8988T (cell line): ENCODE measurements at regions not wholly inside any gene's neighbourhood (a gene's known extent, or its start where the extent isn't known, plus 50 kb on each side); places are given as distances from the start of the nearest gene placed in this dataset.
"Not testable (repeated sequence)": the region's sequence is repeated elsewhere in the genome, so short reads cannot be mapped to it uniquely, and the experiment has no call there.

ENCODE experiments used
- DNase-seq: peaks from one replicate; pipeline ENCODE4 v3.0.0; 2011

DNA sequence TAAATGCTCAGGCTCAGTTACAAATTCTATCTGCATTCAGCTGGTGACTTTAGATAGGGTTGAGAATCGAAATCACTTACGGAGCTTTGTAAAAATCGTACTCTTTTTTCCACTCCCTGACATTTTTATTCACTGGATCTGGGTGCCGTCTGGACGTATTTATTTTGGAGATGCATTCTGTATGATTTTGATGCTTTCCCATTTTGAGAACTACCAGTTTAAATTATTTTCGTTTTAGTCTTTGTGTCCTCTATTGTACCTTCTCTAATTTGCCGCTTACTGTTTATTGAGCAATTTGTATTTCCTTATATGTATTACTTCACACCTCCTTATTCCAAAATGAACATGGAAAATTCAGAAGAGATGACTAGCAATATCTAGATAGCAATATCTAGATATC, 96.2 kb downstream of the FASLG start:
- DNase-seq: no peak

- DNase-seq: no peak
Observed at GRCh38 chr1:172756024-172756423, 97.1 kb downstream of the FASLG start.

DNA sequence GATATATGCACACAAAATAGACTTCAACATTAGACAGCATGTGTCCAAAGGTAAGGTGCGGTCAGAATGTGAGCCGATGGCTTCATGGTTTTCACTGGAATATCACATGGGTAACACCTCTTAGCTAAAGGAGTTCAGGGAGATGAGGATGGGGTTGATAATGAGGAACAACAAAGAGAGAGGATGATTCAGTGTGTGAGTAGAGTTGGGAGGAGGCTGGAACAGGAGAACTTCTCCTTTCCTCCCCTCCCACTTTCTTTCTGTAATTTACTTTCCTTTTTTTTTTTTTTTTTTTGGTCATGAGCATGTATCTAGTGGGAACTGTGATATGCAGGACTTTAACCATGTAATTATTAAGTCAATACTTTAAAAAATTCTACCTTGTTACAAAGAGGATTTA, 99.4 kb downstream of the FASLG start:
- no peak for DNase-seq

- no peak for DNase-seq
Observed at GRCh38 chr1:172760121-172760520, 101.2 kb downstream of the FASLG start.

GRCh38 chr1:172761581-172762486, 102.9 kb downstream of the FASLG start:
- DNase-seq: no peak

DNA sequence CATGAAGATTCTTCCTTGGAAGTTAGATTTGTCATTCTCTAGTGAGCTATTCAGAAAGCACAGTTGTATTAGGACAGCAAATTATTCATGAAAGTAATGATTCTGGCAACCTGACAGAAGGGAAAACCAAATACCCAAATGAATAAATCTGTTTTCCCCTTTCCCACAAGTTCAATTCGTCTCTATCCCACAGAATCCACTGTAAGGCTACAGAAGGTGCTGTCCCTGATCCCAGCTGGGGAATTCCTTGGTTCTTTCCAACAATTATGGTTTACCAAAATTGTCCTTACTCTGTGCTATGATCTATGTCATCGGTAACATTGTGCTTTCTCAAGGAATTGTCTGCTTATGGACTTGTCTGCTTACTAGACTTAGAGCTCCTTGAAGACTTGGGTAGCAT, 104.2 kb downstream of the FASLG start:
- no peak for DNase-seq

GRCh38 chr1:172764378-172764777, 105.5 kb downstream of the FASLG start:
- DNase-seq: no peak

- no peak for DNase-seq
Observed at GRCh38 chr1:172766462-172766861, 107.6 kb downstream of the FASLG start.

- no peak for DNase-seq
Observed at GRCh38 chr1:172770071-172770470, 111.2 kb downstream of the FASLG start.

GRCh38 chr1:172774561-172774960, 115.7 kb downstream of the FASLG start:
- DNase-seq: no peak

DNA sequence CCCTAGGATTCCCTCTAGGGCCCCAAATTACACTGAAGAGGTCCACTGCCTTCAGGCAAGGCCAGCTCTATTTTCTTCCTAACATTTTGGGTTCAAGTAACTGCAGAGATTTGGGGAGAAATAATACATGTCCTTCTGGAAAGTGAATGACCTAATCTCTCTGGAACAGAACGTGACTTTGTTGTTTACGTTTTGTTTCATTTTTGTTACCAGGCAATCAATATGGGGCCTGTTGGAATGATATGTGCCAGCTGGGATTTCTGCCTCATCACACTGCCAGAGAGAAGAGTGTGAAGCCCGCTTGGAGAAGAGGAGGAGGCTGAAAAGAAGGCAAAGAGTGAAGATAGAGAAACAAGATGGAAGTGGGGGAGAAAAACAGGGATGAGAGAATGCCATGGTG, 116.7 kb downstream of the FASLG start:
- DNase-seq: no peak

DNA sequence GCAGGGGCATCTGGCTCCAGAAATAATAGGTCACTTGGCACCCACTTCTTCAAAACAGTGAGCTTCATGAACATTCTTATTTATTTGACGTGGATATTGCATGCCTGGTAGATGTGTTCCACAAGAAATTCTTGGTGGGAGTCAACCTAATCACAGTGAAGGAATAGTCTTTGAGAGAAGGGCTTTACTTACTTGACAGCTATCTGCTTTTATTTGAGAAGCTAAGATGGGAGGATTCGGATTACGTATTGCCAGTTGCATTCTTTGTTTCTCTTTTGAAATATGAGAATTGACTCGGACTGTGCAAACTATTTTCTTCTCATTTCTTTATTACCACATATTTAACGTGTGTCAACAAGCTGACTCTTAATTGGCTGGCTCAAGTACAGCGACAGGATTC, 117.2 kb downstream of the FASLG start:
- no peak for DNase-seq

DNA sequence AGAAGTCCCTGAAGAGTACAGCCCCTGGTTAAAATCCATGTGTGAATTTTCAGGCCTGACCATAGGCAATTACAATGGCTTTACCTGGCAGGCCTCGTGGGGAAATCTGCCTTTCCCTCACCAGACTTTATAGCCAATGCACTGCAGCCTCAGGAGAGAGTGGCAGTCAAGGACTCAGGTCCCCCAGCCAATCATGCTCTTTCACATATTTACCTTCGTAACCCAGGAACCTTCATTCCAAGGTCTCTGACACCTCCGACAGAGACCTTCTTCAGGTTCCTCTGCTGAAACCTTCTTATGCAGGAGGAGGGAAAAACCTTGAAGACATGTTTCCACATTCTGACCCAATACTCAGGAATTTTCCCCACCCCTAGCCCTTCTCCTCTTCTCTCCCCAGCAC, 118.9 kb downstream of the FASLG start:
- DNase-seq: no peak

GRCh38 chr1:172778456-172779455, 119.9 kb downstream of the FASLG start:
- no peak for DNase-seq

DNA sequence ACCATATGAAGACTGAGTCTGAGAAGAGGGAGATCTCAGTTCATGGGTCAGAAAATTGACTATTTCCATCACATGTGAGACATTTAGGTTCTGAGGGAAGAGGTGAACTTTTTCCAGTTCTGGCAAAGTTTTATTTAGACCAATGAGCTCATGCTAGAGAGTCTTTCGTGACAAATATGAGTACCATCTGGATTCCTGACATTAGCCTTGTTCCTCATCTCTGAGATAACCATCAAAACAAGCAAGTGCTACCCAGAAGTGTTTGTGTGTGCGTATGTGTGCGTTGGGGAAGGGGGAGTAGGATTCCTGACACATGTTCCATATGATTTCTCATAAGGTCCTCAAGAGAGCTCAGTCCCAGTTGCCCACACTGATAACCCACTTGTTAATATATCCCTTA, 120.6 kb downstream of the FASLG start:
- no peak for DNase-seq

DNA sequence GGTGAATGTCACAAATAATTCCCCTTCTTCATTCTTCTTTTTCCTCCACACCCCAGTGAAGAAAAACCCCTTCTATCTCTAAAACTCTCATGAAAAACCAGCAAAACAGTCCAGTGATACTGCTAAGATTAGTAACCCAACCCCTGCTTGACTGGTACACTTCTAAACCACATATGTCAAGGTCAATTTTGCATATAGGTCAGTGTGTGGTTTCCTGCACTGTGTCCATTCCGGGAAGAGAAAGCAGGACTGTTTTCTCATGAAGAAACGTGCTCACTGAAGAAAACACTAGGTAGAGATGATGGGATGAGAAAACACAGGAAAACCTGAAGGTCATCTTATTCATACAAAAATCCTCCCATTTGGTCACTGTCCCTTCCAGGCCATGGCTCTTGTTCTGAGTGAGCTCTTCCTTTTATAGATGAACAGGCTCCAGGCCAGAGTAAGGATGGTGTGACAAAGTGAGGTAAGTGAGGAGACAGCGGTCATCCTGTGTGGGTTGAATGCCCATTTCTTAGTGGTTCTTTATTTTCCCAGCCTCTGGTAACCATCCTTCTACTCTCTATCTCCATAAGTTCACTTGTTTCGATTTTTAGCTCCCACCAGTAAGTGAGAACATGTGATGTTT, 122.7 kb downstream of the FASLG start:
- DNase-seq: no peak

DNA sequence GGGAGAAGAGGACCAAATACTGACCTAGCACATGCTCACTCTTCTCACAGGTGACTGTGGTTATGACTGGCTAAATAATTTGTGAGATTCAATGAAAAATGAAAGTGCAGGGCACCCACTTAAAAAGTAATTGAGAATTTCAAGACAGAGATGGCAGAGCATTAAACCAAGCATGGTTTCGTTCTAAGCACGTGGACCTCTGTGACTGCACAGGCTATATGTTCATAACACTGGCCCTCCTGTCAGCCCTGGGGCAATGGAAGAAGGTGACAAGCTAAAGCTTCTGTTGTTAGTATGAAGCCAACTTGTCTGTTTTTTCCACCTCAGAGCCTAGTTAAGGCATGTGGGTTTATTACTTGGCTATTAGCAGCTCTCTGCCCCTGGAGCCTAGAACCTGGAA, 130.9 kb downstream of the FASLG start:
- DNase-seq: no peak

DNA sequence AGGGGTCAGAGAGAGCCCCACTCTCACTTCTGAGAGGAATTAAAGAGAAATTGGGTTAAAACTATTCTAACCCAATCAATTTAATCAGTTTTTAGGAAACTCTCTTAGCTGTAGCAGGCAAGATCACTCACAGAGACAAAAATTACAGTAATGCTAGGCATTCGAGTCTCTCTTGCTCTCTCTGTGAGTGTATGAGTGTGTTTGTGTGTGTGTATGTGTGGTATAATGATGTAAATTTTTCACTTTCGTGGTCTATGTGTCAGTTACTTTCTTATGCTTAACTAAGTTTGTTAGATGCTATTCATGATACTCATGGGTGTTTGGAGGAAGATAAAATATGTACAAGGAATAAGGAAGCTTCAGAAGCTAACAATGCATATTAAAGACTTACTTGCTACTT, 131.3 kb downstream of the FASLG start:
- no peak for DNase-seq

- no peak for DNase-seq
Observed at GRCh38 chr1:172793823-172794222, 134.9 kb downstream of the FASLG start.

DNA sequence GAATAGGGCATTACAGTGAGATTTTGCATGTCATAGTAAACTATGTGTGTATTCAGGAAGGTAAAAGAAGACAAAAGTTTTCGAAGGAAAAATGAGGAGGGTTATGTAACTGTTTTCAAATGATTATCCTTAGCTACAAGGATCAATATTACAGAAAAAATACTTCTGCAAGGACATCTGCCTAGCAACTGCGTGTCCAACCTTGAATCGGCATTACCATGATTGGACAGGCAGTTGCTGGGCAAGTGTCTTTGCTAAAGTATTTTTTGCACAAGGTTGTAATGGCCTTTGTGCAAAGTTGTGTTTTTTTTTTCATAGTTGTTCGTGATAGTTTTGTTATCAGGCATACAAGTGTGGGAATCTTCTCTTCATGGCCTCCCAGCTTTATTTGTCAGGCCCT, 136.8 kb downstream of the FASLG start:
- DNase-seq: no peak

GRCh38 chr1:172799804-172800203, 140.9 kb downstream of the FASLG start:
- DNase-seq: not testable (repeated sequence)

GRCh38 chr1:172801771-172802322, 142.9 kb downstream of the FASLG start:
- no peak for DNase-seq

DNA sequence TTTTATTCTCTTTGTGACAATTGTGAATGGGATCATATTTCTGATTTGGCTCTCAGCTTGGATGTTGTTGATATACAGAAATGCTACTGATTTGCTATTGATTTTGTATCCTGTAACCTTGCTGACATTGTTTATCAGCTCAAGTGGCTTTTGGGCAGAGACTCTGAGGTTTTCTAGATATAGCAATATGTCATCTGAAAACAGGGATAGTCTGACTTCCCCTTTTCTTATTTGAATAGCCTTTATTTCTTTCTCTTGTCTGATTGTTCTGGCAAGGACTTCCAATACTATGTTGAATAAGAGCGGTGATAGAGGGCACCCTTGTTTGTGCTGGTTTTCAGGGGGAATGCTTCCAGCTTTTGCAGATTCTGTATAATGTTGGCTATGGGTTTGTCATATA, 150.8 kb downstream of the FASLG start:
- no peak for DNase-seq
